ENCODE measurements at regions not wholly inside any gene's neighbourhood (a gene's known extent, or its start where the extent isn't known, plus 50 kb on each side); places are given as distances from the start of the nearest gene placed in this dataset.

GRCh38 chr12:13670285-13670866 lies 311.0 kb downstream of the GRIN2B start:
- DNase-seq = no peak

DNA sequence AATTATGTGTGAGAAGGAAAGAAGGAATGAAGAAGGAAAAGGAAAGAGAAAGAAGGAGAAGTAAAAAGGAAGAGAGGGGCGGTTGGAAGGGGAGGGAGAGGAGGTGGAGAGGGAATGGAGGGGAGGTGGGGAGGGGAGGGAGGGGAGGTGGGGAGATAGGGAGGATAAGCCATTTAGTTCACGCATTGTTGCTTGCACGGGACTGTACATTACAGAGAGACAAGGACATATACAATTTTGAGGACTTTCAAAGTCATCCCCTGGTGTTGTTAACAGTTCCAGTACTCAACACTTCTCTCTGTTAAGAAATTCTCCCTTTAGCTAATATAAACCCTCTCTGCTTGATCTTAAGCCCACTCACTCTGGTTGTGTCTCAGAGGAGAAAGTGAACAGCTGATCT lies 312.5 kb downstream of the GRIN2B start:
- DNase-seq = no peak

GRCh38 chr12:13666806-13667205 lies 314.6 kb downstream of the GRIN2B start:
- DNase-seq = no peak

DNA sequence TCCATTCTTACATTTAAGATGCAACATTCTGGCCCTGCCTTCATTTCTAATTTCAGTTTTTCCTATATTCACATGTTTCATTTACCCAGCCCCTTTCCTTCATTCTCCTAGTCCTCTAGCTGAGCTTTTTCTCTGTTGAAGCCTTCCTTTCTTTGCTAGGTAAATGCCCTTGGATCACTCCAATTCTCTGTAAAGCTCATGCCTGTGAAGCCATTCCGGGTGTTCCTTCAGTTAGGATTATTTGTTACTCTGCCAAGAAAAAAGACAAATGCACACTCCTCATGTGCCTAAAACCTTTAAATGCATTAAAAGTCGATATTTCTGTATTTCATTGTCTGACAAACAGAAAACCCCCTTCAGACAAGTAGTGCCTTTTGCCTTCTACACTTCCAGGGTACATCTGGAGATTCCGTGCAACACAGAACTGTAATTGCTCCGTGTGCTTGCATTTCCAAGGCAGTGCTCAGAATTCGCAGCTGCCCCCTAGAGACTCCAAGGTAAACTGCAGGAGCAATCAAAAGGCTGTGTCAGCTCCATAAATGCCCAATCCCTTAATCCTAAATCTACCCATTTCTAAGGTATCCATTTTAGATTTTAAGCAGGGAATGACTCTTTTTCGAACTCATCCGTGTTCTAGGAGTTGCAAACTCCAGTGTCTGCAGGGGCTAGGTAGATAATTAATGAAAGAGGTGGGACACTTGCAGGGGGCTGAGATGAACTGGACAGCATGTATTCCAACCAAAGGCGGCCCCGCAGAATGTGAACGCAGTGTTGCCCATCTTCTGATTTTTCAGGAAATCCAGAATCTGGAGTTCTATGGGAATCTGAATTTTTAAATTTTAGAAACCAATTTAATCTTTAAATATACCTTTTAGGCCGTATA lies 320.2 kb downstream of the GRIN2B start:
- DNase-seq = peak; percentile 7

GRCh38 chr12:13654456-13654855 lies 326.9 kb downstream of the GRIN2B start:
- DNase-seq = no peak

GRCh38 chr12:13652105-13652504 lies 329.3 kb downstream of the GRIN2B start:
- no peak for DNase-seq

GRCh38 chr12:13635709-13636108 lies 345.7 kb downstream of the GRIN2B start:
- DNase-seq = no peak

- no peak for DNase-seq
These were observed 349.5 kb downstream of the GRIN2B start for GRCh38 chr12:13631873-13632272.

GRCh38 chr12:13630354-13630753 lies 351.0 kb downstream of the GRIN2B start:
- no peak for DNase-seq

DNA sequence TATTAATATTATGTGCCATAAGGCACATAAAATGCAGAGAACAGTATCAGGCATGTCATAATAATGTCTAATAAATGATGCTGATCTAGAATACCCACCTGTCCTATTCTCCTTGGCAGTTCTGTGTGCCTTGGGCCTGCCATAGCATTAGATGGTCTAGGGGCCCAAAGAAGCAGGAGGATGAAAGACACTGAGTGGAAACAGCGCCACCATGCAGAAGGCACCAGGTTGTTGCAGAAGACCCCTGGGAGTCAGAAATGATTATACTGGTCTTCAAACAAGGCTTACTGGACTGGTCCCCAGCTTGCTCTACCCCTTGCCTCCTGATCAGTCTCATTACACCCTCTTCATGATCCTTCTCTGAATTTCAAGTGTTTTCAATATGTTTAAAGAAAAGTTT lies 353.3 kb downstream of the GRIN2B start:
- DNase-seq = no peak

DNA sequence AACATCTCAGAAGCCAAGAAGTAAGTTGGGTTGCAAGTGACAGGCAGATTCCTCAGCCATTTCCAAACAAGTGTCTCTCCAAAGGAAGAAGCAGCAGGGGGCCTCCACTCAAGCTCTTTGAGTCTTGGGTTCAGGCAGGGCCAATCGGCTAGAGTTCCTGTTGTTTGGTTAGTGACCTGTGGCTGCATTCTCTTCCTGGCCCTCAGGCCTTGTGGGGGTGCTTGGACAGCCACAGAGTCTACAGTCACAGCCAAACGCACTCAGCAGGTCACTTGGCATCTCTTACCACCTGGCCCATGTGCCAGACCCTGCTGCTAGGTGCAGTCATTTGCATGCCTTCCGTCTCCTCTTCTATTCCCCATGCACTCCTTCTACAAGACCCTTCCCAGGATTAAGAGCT lies 353.9 kb downstream of the GRIN2B start:
- DNase-seq = no peak

DNA sequence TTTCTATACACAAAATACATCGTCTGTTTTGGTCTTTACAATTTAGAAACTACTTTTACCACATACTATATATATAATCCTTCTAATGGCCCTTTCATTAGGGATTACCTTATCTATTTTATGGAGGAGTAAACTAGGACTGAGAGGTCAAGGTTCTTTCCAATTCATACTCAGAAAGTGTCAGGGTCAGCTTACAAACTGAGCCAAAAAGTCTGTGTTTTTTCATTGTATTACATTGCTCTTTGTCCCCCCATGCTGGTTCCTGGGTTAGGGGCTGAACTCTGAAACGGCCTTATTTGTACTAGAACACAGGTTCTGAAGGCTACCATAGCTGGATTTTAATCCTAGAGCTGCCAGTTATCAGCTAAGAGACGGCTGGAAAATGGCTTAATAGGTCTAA lies 368.1 kb downstream of the GRIN2B start:
- DNase-seq = no peak

- DNase-seq = no peak
These were observed 371.3 kb downstream of the GRIN2B start for GRCh38 chr12:13609894-13610679.

DNA sequence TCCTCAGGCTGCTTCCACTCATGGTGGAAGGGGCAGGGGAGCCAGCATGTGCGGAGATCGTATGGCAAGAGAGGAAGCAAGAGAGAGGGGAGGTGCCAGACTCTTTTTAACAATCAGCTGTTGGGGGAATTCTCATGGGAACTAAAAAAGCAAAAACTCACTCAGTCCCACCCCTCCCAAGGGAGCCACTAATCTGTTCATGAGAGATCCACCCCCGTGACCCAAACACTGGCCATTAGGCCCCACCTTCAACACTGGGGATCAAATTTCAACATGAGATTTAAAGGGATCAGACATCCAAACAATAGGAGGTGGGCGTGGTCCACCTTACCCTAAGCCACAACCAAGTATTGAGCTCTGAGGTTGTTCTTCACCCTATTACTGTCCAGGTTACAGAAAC lies 375.1 kb downstream of the GRIN2B start:
- no peak for DNase-seq

DNA sequence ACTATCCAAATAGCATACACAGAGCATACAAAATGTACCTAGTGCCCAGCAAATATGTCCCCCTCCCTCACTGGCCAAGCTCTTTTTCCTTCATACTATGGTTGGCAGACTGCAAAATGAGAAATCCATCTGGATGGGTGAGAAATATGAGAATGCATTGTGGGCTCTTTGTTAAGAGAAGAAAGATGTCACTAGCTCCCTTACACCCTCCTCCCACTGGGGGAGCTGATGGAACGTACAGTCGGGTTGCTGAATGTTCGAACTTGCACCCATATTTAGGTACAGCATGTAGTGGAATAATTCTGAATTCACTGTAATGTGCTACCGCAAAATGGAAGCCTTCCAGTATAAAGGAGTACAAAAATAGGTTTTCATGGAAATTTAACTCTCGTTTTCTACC lies 377.4 kb downstream of the GRIN2B start:
- DNase-seq = no peak

- no peak for DNase-seq
These were observed 379.2 kb downstream of the GRIN2B start for GRCh38 chr12:13602172-13602571.

DNA sequence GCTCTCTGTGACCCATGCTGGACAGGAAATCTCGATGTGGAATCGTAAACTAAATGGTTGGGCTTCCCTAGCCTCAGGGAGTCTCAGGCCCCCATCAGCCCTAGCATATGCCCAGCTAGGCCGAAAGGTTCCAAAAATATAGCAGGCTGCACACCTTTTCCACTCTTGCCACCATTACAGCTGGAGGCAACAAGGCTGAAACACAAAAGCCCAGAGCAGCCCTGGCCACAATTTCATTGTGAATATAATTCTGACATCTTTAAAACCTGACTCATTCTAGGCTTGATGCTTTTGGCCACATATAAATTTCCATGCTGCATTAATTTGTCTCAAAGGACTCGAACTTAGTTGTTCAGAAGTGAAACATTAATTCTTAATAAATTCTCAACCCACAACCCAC lies 382.2 kb downstream of the GRIN2B start:
- no peak for DNase-seq

GRCh38 chr12:13597837-13598236 lies 383.6 kb downstream of the GRIN2B start:
- DNase-seq = no peak

DNA sequence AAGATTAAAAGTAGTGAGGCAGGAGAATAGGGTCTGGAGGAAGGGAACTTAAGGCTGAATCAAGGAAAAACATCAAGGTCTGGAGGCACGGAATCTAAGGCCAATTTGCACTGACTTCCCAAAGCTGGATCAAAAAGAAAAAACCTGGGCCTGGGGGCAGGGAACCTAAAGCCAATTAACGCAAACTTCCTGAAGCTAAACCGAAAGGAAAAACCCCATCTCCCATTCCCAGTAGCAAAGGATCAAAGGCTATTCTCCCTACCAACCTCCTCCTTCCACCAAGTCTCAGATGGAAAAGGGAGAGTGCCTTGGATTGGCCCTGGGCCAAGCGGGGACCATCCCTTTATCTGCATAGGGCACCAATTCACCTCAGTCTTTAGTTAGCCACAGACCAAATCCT lies 384.2 kb downstream of the GRIN2B start:
- no peak for DNase-seq

DNA sequence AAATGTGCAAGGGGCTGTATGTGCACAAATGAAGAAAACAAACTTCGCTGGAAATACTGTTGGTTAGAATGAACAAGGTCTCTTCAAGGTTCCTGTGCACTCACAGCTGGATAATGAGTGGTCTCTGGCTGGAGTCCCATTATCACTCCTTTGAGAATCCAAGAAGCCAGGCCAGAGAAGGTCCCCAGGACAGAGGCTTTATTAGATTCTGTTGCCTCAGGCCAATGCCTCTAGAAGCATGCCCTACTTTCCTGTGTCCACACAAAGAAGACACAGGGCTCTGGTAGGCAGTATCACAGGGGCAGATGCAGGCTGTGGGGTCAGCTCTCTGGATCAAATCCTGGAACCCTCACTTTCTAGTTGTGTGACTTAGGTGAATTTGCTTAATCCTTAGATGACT lies 384.7 kb downstream of the GRIN2B start:
- no peak for DNase-seq

GRCh38 chr12:13595536-13596443 lies 385.6 kb downstream of the GRIN2B start:
- no peak for DNase-seq

DNA sequence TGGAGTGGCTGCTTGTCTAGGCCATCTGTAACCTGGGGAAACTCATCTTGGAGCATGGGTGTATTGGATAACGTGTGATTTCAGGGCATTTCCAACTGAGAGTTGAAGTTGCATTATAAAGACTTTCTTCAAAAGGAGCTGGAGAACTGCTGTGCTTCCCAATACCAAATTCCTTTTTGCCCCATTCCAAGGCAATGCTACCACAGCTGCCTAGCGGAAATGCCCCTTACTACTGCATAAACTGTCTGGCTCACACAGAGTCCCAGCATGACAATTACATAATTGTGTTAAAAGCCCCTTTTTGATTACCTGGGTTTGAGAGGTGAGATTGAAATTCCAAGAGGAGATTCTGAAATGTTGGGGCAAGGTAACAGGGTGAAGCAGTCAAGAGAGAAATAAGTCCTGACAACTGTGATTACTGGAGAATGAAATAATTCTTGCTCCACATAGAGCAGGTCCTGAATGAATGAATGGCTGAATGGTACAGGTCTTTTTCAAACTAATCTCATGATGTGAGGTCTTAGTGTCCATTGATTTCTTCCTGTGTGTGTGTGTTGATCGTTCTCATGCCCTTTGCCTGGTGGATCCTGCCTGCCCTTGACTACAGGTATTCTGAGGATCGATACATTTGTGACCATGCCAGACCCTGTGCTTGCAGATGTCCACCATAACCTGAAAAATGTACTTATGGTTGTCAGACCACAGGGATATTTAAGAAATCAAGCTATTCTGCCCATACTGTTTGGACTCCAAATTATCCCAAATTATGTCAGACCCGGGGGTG lies 386.5 kb downstream of the GRIN2B start:
- DNase-seq = no peak
